CD4-positive, CD25-positive, alpha-beta regulatory T cell (primary cell): ENCODE measurements at regions not wholly inside any gene's neighbourhood (a gene's known extent, or its start where the extent isn't known, plus 50 kb on each side); places are given as distances from the start of the nearest gene placed in this dataset.
"Not testable (repeated sequence)": the region's sequence is repeated elsewhere in the genome, so short reads cannot be mapped to it uniquely, and the experiment has no call there.

Experiments used
- ATAC-seq, 2 donors: fragments of 150-1000 bp; cut with Tn5 transposase; one replicate each; pipeline ENCODE4 v1.10.0; 2021; ENCODE audit warnings: low read depth in 2 of 2, moderate number of reproducible peaks in 2 of 2, moderate library complexity in 1 of 2
- DNase-seq, 3 donors: peaks; one replicate each; pipeline versions ENCODE4 v3.0.0 to v3.0.0-alpha.2; 2012 to 2022; ENCODE audit warnings: mixed read lengths in 1 of 3
- H3K27ac ChIP-seq: one replicate; pipeline ENCODE4 v1.7.0; 2013; ENCODE audit warnings: mild to moderate bottlenecking, low read length; ENCODE audit not compliant: insufficient read depth, poor library complexity, severe bottlenecking
- H3K27me3 ChIP-seq: one replicate; pipeline ENCODE4 v1.7.0; 2013; ENCODE audit warnings: low read length; ENCODE audit not compliant: control insufficient read depth, insufficient read depth
- H3K36me3 ChIP-seq: one replicate; pipeline ENCODE4 v1.7.0; 2013; ENCODE audit warnings: mild to moderate bottlenecking, low read length, moderate library complexity; ENCODE audit not compliant: control insufficient read depth, insufficient read depth
- H3K4me1 ChIP-seq: 2 replicates; pipeline ENCODE4 v1.7.0; 2013; ENCODE audit warnings: mild to moderate bottlenecking, low read length; ENCODE audit not compliant: insufficient read depth, control insufficient read depth, poor library complexity, severe bottlenecking
- H3K4me3 ChIP-seq: one replicate; pipeline ENCODE4 v1.7.0; 2013; ENCODE audit warnings: low read depth, mild to moderate bottlenecking, low read length, moderate library complexity
- H3K9me3 ChIP-seq, 2 experiments: 1 replicate in 1 of 2; 2 replicates in 1 of 2; pipeline ENCODE4 v1.7.0; 2013; ENCODE audit warnings: low read length in 2 of 2, mild to moderate bottlenecking in 1 of 2, moderate library complexity in 1 of 2; ENCODE audit not compliant: control insufficient read depth in 2 of 2
- H3K27ac Mint-ChIP-seq, 3 donors: one replicate each; pipeline ENCODE4 v1.8.0; 2020 to 2022; ENCODE audit warnings: mild to moderate bottlenecking in 3 of 3, mixed read lengths in 3 of 3, moderate library complexity in 2 of 3
- H3K27me3 Mint-ChIP-seq: one replicate; pipeline ENCODE4 v1.8.0; 2022; ENCODE audit warnings: mild to moderate bottlenecking, mixed read lengths
- H3K36me3 Mint-ChIP-seq: one replicate; pipeline ENCODE4 v1.8.0; 2020; ENCODE audit warnings: mixed read lengths
- H3K4me1 Mint-ChIP-seq, 4 donors: one replicate each; pipeline ENCODE4 v1.8.0; 2020 to 2022; ENCODE audit warnings: mixed read lengths in 4 of 4, mild to moderate bottlenecking in 1 of 4
- H3K4me3 Mint-ChIP-seq, 4 donors: one replicate each; pipeline ENCODE4 v1.8.0; 2020 to 2022; ENCODE audit warnings: mild to moderate bottlenecking in 4 of 4, mixed read lengths in 4 of 4, moderate library complexity in 3 of 4
- H3K9me3 Mint-ChIP-seq, 7 donors: one replicate each; pipeline ENCODE4 v1.8.0; 2020 to 2022; ENCODE audit warnings: mixed read lengths in 7 of 7, mild to moderate bottlenecking in 3 of 7, moderate library complexity in 2 of 7

DNA sequence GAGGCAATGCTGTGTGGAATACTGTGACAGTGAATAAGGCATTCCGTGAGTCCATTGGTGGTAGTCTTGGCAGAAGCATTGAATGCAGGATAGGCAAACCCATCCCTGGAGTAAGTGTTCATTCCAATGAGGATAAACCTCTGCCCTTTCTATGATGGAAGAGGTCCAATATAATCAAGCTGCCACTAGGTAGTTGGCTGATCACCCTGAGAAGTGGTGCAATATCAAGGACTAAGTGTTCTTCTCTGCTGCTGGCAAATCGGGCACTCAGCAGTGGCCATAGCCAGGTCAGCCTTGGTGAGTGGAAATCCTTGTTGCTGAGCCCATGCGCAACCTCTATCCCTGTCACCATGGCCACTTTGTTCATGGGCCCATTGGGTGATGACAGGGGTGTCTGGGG is 70.1 kb downstream of the FBXO4 start:
- peaks cover 1% of the 10 kb centered on the region for H3K27me3 ChIP-seq
- no peak for DNase-seq
- no peak overlapping the region for H3K27ac Mint-ChIP-seq
- no peaks in the 10 kb centered on the region for H3K4me1 Mint-ChIP-seq
- peaks cover 4% of the 10 kb centered on the region for H3K36me3 Mint-ChIP-seq
- no peak overlapping the region for H3K4me3 ChIP-seq
- peaks cover 6% of the 10 kb centered on the region for H3K27me3 Mint-ChIP-seq
- no peaks in the 10 kb centered on the region for H3K4me1 ChIP-seq
- H3K9me3 ChIP-seq: peaks cover 0 to 2% of the 10 kb centered on the region in 2 experiments
- no peak overlapping the region for H3K4me3 Mint-ChIP-seq
- no peaks in the 10 kb centered on the region for H3K36me3 ChIP-seq
- ATAC-seq: no peak
- H3K27ac ChIP-seq: no peak overlapping the region
- peaks cover 0 to 10% (median 4%) of the 10 kb centered on the region in 7 donors for H3K9me3 Mint-ChIP-seq

GRCh38 chr5:42001673-42002072 is 76.6 kb downstream of the FBXO4 start:
- H3K27me3 Mint-ChIP-seq: peaks cover 6% of the 10 kb centered on the region
- no peak overlapping the region for H3K27ac Mint-ChIP-seq
- ATAC-seq: no peak

DNA sequence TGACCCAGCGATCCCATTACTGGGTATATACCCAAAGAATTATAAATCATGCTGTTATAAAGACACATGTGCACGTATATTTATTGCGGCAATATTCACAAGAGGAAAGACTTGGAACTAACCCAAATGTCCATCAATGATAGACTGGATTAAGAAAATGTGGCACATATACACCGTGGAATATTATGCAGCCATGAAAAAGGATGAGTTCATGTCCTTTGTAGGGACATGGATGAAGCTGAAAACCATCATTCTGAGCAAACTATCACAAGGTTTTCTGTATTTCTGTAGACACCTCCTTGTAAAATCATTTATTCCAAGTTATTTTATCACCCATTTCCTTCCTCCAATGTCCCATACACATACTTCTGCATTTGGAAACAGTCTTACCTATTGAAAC is 78.8 kb downstream of the FBXO4 start:
- not testable (repeated sequence) for H3K9me3 ChIP-seq, H3K27me3 Mint-ChIP-seq, H3K4me1 Mint-ChIP-seq, H3K36me3 Mint-ChIP-seq, H3K27ac ChIP-seq, H3K36me3 ChIP-seq, H3K4me3 Mint-ChIP-seq, H3K4me1 ChIP-seq, H3K27me3 ChIP-seq, DNase-seq, H3K4me3 ChIP-seq, H3K27ac Mint-ChIP-seq, H3K9me3 Mint-ChIP-seq, ATAC-seq

More at GRCh38 chr5:42001673-42002072, 76.6 kb downstream of the FBXO4 start:
- H3K27ac ChIP-seq: no peak overlapping the region
- peaks cover 4% of the 10 kb centered on the region for H3K36me3 Mint-ChIP-seq
- H3K4me1 Mint-ChIP-seq: no peaks in the 10 kb centered on the region
- no peaks in the 10 kb centered on the region for H3K27me3 ChIP-seq
- no peak overlapping the region for H3K4me3 Mint-ChIP-seq
- no peak overlapping the region for H3K4me3 ChIP-seq
- H3K9me3 ChIP-seq: peaks cover 0 to 1% of the 10 kb centered on the region in 2 experiments
- no peak for DNase-seq
- H3K36me3 ChIP-seq: no peaks in the 10 kb centered on the region
- H3K9me3 Mint-ChIP-seq: peaks cover 0 to 10% (median 3%) of the 10 kb centered on the region in 7 donors
- no peaks in the 10 kb centered on the region for H3K4me1 ChIP-seq

DNA sequence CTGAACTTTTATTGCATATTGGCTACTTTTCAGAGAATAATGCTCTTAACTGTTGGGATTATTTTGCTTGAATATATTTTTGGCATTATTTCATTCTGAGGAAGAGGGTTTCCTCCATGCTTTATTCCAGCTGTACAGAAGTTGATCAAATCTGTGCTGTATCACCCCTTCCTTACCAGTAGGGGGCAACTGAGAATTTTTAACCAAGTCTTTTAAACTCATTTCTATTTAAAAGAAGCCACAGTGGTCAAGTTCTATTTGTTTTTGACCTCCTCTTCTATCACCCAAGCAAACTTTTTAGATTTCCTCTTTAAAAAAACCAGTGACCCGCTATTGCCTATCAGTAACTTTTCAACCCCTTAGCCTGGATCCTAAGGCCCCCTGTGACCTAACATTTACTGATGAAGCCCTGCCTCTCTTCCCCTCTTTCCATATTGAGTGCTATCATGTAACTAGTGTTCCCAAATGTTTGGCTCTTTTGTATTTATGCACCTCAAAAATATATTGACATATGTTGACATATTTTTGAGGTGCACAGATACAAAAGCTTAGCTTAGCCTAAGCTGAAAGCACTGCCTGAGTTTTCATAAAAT is 80.6 kb downstream of the FBXO4 start:
- no peak overlapping the region for H3K4me3 Mint-ChIP-seq
- no peaks in the 10 kb centered on the region for H3K4me1 Mint-ChIP-seq
- H3K27me3 Mint-ChIP-seq: peaks cover 6% of the 10 kb centered on the region
- no peaks in the 10 kb centered on the region for H3K9me3 ChIP-seq
- H3K27ac ChIP-seq: no peak overlapping the region
- no peak overlapping the region for H3K27ac Mint-ChIP-seq
- no peaks in the 10 kb centered on the region for H3K4me1 ChIP-seq
- no peaks in the 10 kb centered on the region for H3K36me3 Mint-ChIP-seq
- no peak overlapping the region for H3K4me3 ChIP-seq
- ATAC-seq (no peak), DNase-seq (peak in 2 of 3 donors; percentile 3 to 10)
- H3K36me3 ChIP-seq: no peaks in the 10 kb centered on the region
- no peaks in the 10 kb centered on the region for H3K9me3 Mint-ChIP-seq
- no peaks in the 10 kb centered on the region for H3K27me3 ChIP-seq

DNA sequence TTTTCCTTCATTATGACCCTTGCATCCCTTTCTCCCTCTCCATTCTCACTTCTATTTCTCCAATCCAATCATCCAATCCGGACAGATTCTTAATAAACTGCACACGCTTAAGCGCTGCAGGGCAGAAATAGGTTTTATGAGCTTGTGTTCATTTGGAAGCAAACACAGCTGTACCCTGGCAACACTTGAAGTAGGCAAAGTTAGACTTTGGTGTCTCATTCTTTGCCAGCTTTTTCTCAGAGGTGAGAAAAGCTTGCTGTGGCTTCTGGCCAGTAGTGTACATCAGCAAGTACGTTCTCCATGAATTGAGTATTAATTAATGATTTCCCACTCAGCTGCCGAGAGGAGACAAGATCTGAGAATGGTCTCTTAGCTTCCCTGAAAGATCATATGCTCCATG is 88.5 kb downstream of the FBXO4 start:
- Histone ChIP-seq H3K36me3 (no peaks in the 10 kb centered on the region), H3K27me3 (peaks cover 4% of the 10 kb centered on the region), H3K9me3 (no peaks in the 10 kb centered on the region), H3K4me3 (no peak overlapping the region), H3K27ac (no peak overlapping the region), H3K4me1 (no peaks in the 10 kb centered on the region)
- Mint-ChIP-seq H3K4me3 (no peak overlapping the region), H3K4me1 (no peaks in the 10 kb centered on the region), H3K27ac (no peak overlapping the region), H3K9me3 (no peaks in the 10 kb centered on the region), H3K27me3 (peaks cover 4% of the 10 kb centered on the region), H3K36me3 (no peaks in the 10 kb centered on the region)
- DNase-seq (no peak), ATAC-seq (no peak)

GRCh38 chr5:42015254-42015653 is 90.2 kb downstream of the FBXO4 start:
- Mint-ChIP-seq H3K4me3 (no peak overlapping the region), H3K36me3 (no peaks in the 10 kb centered on the region), H3K4me1 (no peaks in the 10 kb centered on the region), H3K9me3 (no peaks in the 10 kb centered on the region), H3K27ac (no peak overlapping the region), H3K27me3 (peaks cover 4% of the 10 kb centered on the region)
- H3K4me3 ChIP-seq: no peak overlapping the region
- no peaks in the 10 kb centered on the region for H3K4me1 ChIP-seq
- ATAC-seq (no peak), DNase-seq (no peak)
- H3K27ac ChIP-seq: no peak overlapping the region
- H3K36me3 ChIP-seq: no peaks in the 10 kb centered on the region
- H3K27me3 ChIP-seq: peaks cover 4% of the 10 kb centered on the region
- H3K9me3 ChIP-seq: no peaks in the 10 kb centered on the region

GRCh38 chr5:42015681-42016080 is 90.6 kb downstream of the FBXO4 start:
- ATAC-seq (no peak), DNase-seq (no peak)
- Histone ChIP-seq H3K27ac (no peak overlapping the region), H3K36me3 (no peaks in the 10 kb centered on the region), H3K4me1 (no peaks in the 10 kb centered on the region), H3K9me3 (no peaks in the 10 kb centered on the region), H3K4me3 (no peak overlapping the region), H3K27me3 (peaks cover 4% of the 10 kb centered on the region)
- Mint-ChIP-seq H3K4me1 (no peaks in the 10 kb centered on the region), H3K9me3 (peaks cover 0 to 1% (median 0%) of the 10 kb centered on the region in 7 donors), H3K27ac (no peak overlapping the region), H3K4me3 (no peak overlapping the region), H3K27me3 (peaks cover 4% of the 10 kb centered on the region), H3K36me3 (no peaks in the 10 kb centered on the region)

DNA sequence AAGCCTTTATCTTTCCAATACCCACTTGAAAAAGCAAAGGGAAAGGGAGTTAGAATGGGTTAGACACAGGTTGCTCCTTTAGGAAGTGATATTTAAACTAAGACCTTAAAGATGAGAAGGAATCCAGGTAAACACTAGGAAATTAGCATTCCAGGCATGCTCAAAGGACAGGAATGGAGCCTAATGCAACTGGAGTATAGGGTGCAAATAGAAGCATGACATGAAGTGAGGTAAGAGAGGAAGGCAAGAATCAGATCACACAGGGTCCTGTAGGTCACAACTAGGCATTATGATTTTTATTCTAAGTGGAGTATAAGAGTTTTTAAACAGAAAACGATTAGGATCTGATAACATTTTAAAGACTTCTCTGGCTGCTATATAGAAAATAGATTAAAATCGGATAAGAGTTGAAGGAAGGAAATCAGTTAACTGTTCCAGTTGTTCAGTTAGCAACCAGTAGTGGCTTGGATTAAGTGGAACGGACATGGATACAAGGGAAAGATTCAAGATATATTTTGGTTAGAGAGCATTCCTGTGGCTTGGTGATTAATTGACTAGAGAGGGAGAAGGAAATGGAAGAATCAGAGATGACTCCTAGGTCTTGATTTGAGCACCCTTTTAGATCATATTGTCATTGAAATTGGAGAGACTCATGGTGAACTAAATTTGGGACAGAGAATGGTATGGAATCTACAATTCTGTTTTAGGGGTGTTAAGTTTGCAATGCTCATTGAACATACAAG is 95.9 kb downstream of the FBXO4 start:
- no peaks in the 10 kb centered on the region for H3K36me3 Mint-ChIP-seq
- peaks cover 8% of the 10 kb centered on the region for H3K27me3 Mint-ChIP-seq
- no peaks in the 10 kb centered on the region for H3K36me3 ChIP-seq
- H3K27ac Mint-ChIP-seq: no peak overlapping the region
- H3K9me3 Mint-ChIP-seq: peaks cover 0 to 10% (median 0%) of the 10 kb centered on the region in 7 donors
- H3K27ac ChIP-seq: no peak overlapping the region
- no peak for DNase-seq
- H3K4me1 Mint-ChIP-seq: no peaks in the 10 kb centered on the region
- no peaks in the 10 kb centered on the region for H3K27me3 ChIP-seq
- no peak for ATAC-seq
- no peak overlapping the region for H3K4me3 ChIP-seq
- H3K4me3 Mint-ChIP-seq: no peak overlapping the region
- no peaks in the 10 kb centered on the region for H3K9me3 ChIP-seq
- no peaks in the 10 kb centered on the region for H3K4me1 ChIP-seq
